ENCODE measurements at regions not wholly inside any gene's neighbourhood (a gene's known extent, or its start where the extent isn't known, plus 50 kb on each side); places are given as distances from the start of the nearest gene placed in this dataset.

- DNase-seq = no peak
These were observed 377.8 kb downstream of the MATN1 start for GRCh38 chr1:30345491-30346130.

DNA sequence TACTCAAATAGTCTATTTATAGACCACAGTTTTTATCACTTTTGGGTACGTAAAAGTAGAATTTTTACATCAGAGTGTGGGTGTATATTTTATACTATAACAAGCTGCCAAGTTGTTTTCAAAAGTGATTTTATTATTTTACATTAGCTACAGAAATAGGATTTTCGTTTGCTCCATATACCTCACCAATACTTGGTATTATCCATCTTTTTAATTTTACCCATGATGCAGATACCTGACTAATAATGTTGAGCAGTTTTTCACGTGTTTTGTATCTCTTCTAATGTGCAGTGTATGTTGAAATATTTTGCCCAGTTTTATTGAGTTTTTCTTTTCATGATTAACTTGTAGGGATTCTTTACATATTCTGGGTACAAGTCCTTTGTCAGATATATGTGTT lies 379.8 kb downstream of the MATN1 start:
- no peak for DNase-seq

DNA sequence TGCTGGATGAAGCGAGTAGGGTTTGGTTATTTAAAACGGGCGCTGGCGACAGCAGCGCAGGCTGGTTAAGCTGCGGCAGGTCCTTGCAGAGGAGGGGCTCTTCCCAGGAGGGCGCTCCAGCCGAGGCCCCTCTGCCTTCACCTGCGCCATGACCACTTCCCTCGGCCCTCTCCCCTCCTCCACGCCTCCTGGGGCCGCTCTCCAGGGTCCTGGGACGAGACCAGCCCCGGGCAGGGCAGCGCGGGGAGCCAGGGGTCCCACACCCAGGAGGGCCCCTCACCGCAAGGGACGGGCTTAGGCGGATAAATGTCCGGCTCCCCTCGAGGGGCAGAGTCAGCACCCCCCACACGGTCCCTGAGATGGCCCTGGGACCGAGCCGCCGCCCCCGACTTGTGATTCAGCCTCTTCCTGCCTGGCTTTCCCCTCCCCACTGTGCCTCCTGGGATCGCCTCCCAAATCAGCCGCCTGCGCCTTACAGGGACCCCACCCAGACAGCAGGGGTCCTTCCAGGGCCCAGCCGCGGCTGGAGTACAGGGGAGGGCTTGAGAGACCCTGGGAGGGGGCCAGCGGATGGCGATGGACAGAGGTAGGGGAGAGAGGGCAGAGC lies 380.7 kb downstream of the MATN1 start:
- DNase-seq = no peak

DNA sequence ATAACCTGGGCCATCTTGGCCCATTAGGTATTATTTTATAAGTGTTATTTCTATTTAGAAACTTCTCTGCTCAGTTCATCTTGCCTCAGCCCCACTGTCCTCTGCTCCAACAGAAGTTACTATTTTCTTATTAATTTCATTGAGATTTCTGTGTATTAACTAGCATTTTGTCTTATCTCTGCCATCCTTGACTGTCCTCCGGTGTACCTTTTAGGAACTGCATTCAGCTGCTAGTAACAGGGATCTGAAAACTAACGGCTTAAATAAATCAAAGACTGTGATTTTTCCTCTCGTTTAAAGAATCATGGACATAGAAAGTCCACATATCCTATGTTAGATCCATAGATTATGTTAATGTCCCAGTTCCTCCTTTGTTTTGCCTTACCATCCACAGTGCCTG lies 382.5 kb downstream of the MATN1 start:
- no peak for DNase-seq

DNA sequence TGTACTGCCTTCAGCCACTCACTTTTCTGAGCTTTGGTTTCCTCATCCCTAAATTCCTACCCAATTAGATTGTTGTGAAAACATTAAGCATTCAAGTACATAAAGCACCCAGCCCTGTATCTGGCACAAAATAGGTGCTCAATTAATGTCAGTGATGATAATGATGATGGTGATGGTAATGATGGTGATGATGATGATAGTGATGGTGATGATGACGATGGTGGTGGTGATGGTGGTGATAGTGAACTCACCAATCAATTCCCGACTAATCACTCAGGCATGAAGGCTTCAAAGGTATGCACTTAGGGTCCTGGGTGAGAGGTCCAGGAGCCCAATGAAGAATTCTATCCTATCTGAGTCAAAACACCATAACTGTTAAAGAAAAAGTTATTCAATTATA lies 383.5 kb downstream of the MATN1 start:
- no peak for DNase-seq

GRCh38 chr1:30338765-30339164 lies 384.6 kb downstream of the MATN1 start:
- no peak for DNase-seq

GRCh38 chr1:30337324-30337620 lies 386.1 kb downstream of the MATN1 start:
- DNase-seq = no peak

DNA sequence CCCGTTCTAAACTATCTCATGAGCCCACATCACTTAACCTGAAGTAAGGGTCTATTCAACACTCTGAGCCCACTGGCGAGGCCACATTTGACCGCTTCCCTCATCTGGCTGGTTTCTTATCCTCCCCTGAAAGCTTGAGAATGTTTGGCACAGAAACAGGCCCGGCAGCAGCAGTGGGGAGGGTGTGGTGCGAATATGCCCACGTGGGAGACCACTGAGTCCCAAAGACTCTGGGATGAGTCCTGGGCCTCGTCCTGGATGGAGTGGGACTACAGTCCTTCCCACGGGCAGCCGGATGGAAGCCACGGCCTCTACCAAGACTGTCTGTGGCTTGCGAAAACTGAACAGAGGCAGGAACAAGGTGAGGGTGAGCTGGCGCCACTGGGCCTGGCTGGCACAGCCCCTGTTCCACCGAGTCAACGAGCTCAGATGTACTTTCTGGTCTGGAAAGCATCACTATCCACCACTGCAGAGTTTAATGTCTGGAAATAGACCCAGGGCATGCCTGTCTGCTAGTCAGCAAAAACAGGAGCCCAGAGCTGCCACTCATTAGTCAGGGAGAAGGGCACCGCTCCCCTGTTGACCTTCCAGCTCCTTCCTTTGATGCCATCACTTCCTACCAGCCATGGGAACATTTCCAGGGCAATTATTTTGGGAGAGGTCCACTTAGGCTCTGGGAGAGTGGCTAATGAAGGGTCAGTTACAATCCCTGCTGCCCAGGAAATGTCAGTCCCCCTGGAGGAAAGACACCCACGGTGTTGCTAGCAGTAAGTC lies 386.6 kb downstream of the MATN1 start:
- DNase-seq = no peak

- no peak for DNase-seq
These were observed 387.4 kb downstream of the MATN1 start for GRCh38 chr1:30335997-30336390.

- no peak for DNase-seq
These were observed 387.9 kb downstream of the MATN1 start for GRCh38 chr1:30335389-30335996.

DNA sequence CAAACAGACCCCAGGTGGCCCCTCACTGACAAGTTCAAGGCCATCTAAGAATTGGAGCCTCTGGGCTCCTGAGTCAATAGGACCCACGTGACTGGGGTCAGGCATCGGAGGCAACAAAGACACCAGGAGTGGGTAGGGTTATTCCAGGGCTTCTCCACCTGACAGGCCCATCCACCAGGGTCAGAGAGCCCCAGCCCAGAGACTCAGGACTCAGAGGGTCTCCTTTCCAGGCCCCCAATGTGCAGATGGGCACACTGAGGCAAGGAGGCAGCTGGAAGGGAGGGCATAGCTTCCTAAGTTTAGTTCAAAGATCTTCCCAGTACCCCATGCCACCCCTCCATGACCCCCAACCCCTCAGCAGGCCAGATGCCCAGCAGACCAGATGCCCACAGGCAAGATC lies 388.6 kb downstream of the MATN1 start:
- DNase-seq = no peak

DNA sequence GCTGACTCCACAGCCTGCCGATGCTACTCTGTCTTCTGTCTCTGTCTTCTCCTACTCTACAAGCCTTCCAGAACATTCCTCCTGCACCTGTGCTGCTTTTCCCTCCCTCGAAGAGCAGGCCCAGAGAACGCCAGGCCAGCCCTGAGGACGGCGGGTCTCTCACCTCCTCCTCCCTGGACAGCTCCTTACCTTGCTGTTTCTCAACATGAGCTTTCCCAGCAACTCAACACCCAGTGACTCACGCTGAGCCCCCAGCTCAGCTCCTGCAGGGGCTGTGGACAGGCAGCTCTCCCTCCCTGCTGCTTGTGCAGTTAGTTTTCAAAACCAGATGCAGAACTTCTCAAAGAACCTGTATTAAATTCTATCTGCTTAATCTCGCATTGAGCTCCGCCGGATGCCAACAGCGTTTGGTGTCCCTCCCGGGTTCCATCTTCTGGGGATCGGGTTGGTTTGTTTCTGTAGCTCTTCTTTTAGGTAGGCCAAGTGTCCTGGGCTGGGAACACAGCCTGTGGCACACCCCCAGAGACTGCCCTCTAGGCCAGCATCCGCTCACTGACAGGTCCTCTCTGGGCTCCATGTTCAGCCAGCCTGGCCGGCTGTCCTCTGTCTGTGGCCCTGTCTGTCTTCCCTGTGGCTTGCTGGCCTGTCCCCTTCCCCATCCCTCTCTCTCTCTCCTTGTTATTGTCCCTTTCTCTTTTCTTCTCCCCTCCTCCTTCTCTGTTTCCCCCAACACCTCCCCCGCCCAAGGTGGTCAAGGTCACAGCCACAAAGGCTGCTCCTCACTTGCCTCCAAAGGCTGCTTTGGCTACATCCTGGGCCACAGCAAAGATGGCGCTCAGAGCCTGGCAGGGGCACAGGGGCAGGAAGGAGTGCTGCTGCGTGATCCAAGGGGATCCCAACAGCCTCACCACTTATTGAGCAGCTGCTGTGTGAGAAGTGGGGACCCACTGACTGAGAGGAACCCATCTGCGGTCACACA lies 391.0 kb downstream of the MATN1 start:
- DNase-seq = no peak

GRCh38 chr1:30331415-30332065 lies 391.8 kb downstream of the MATN1 start:
- DNase-seq = no peak

DNA sequence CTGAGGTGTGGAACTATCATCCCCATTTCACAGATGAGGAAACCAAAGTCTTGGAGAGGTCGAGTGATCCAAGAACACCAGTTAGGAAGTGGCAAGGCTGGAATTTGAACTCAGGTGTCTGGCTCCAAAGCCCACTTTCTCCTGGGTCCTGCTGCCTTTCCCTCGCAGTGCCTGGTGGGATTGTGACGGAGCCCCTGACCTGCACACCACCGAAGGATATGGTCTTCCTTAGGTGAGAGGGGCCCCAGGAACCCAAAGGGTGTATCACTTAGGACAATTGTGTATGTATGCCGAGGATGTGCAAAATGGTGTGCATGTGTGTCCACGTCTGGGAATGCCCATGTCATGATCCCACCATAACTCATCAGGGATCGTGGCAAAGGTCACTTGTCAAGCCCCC lies 392.7 kb downstream of the MATN1 start:
- no peak for DNase-seq

DNA sequence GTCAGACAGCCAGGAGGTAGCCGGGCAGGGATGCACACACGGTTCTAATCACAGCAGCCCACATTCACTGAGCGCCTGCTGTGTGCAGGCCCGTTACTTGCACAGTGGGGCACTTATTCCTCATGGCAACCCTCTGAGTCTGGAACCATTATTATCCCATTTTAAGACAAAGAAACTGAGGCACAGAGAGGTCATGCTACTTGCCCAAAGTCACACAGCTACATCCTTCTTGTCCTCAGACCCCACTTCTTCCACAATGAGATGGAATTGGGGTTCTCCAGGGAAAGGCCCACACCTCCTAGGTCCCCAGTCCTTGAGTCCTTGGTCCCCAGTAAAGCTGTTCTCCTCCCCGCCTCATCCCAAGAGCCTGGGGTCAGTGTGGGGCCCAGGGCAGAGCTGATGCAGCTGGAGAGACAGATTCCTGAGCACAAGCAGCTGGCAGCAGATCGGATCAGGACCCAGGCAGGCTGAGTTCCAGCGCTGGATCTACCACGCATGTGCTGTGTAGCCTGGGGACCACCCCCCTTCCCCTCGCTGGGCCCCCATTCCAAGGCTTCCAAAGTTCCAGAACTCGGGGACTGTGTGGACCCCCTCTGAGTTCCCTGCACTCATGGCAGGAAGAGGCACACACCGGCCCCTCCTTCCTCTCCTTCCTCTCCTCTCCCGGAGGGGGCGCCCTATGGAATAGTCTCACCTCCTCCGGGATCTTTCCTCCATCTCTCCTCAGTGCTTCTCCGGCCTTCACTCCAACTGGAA lies 393.4 kb downstream of the MATN1 start:
- no peak for DNase-seq

- DNase-seq = no peak
These were observed 394.1 kb downstream of the MATN1 start for GRCh38 chr1:30329263-30329753.

- DNase-seq = no peak
These were observed 394.8 kb downstream of the MATN1 start for GRCh38 chr1:30328401-30329262.

GRCh38 chr1:30328100-30328370 lies 395.4 kb downstream of the MATN1 start:
- no peak for DNase-seq

DNA sequence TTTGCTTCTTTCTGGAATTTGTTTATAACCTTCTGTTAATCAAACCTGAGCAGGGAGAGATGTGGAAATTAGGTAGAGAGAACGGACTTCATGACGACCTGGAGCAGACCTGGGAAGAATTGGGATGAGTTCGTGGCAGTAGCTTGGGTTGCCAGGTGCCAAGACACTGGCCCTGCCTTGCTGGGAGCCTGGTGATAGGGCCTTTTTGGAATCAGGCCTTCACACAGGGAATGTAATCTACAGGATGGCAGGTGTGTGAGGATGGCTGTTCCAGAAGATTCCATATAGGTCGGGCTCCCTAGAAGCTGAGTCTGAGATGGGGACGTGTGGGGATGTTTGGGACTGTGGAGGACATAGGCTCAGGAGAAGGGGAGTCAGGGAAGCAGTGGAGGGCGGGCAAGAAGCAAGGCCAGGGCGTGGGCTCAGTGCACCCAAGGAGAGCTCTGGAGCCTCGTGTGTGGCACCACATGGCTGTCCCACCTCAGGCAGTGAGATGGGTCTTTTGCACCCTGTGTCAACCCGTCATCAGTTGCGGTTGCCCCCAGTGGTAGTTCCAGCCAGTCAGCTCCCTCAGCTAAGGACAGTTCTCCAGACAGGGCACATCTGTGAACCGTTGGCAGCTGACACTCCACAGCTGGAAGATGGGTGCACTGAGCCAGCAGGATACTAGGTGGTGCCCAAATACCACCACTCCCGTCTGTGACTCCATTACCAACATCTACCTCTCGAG lies 395.9 kb downstream of the MATN1 start:
- DNase-seq = no peak

- DNase-seq = no peak
These were observed 397.4 kb downstream of the MATN1 start for GRCh38 chr1:30325999-30326398.

Measured in hindlimb muscle (tissue), 1 donor.